Type B pancreatic cell (in vitro differentiated cells): ENCODE measurements at regions not wholly inside any gene's neighbourhood (a gene's known extent, or its start where the extent isn't known, plus 50 kb on each side); places are given as distances from the start of the nearest gene placed in this dataset.

Source experiments
- DNase-seq: peaks from one replicate; pipeline ENCODE4 v3.0.0; 2021; ENCODE audit warnings: mixed read lengths; ENCODE audit not compliant: unreplicated experiment; ENCODE audit errors: extremely low spot score
- H3K27ac Mint-ChIP-seq: 2 replicates; pipeline ENCODE4 v1.8.0; 2021; ENCODE audit warnings: mild to moderate bottlenecking, mixed read lengths
- H3K27me3 Mint-ChIP-seq: 2 replicates; pipeline ENCODE4 v1.8.0; 2021; ENCODE audit warnings: mixed read lengths
- H3K36me3 Mint-ChIP-seq: 2 replicates; pipeline ENCODE4 v1.8.0; 2021; ENCODE audit warnings: mixed read lengths
- H3K4me1 Mint-ChIP-seq: one replicate; pipeline ENCODE4 v1.8.0; 2021; ENCODE audit warnings: mixed read lengths; ENCODE audit not compliant: unreplicated experiment
- H3K4me3 Mint-ChIP-seq: 2 replicates; pipeline ENCODE4 v1.8.0; 2021; ENCODE audit warnings: mild to moderate bottlenecking, mixed read lengths
- H3K9me3 Mint-ChIP-seq: 2 replicates; pipeline ENCODE4 v1.8.0; 2021; ENCODE audit warnings: mixed read lengths
- CTCF ChIP-seq: fragments of 200-600 bp; sonication (generic); conservative IDR thresholded peaks from 2 replicates; pipeline ENCODE4 v1.5.0; 2021; ENCODE audit warnings: antibody characterized with exemption, mild to moderate bottlenecking

- no peak for TF ChIP-seq CTCF
- H3K36me3 Mint-ChIP-seq, result no peaks in the 10 kb centered on the region
- DNase-seq, result no peak
- H3K27ac Mint-ChIP-seq, result no peak overlapping the region
- peaks cover 6% of the 10 kb centered on the region for H3K9me3 Mint-ChIP-seq
- no peak overlapping the region for H3K4me3 Mint-ChIP-seq
- H3K4me1 Mint-ChIP-seq, result peaks cover 23% of the 10 kb centered on the region
- no peaks in the 10 kb centered on the region for H3K27me3 Mint-ChIP-seq
Measured at GRCh38 chr2:145021962-145022665, 502.2 kb upstream of the ZEB2 start.

- Mint-ChIP-seq H3K27me3 (no peaks in the 10 kb centered on the region), H3K36me3 (no peaks in the 10 kb centered on the region), H3K4me1 (peaks cover 18% of the 10 kb centered on the region), H3K4me3 (no peak overlapping the region), H3K9me3 (no peaks in the 10 kb centered on the region), H3K27ac (no peak overlapping the region)
- TF ChIP-seq CTCF, result no peak
- no peak for DNase-seq
Measured at GRCh38 chr2:145020694-145021093, 500.8 kb upstream of the ZEB2 start.

GRCh38 chr2:145020139-145020538 lies 500.2 kb upstream of the ZEB2 start:
- TF ChIP-seq CTCF, result no peak

GRCh38 chr2:145018502-145018901 lies 498.6 kb upstream of the ZEB2 start:
- Mint-ChIP-seq H3K4me1 (peaks cover 18% of the 10 kb centered on the region), H3K36me3 (no peaks in the 10 kb centered on the region), H3K27me3 (no peaks in the 10 kb centered on the region), H3K4me3 (no peak overlapping the region), H3K27ac (no peak overlapping the region), H3K9me3 (no peaks in the 10 kb centered on the region)
- TF ChIP-seq CTCF, result no peak
- DNase-seq, result no peak

More at GRCh38 chr2:145020139-145020538, 500.2 kb upstream of the ZEB2 start:
- Mint-ChIP-seq H3K36me3 (no peaks in the 10 kb centered on the region), H3K4me1 (peaks cover 18% of the 10 kb centered on the region), H3K9me3 (no peaks in the 10 kb centered on the region), H3K4me3 (no peak overlapping the region), H3K27ac (no peak overlapping the region), H3K27me3 (no peaks in the 10 kb centered on the region)
- no peak for DNase-seq

GRCh38 chr2:145017149-145017548 lies 497.2 kb upstream of the ZEB2 start:
- Mint-ChIP-seq H3K36me3 (no peaks in the 10 kb centered on the region), H3K4me1 (peaks cover 17% of the 10 kb centered on the region), H3K27ac (no peak overlapping the region), H3K4me3 (no peak overlapping the region), H3K27me3 (no peaks in the 10 kb centered on the region), H3K9me3 (no peaks in the 10 kb centered on the region)
- DNase-seq, result no peak
- TF ChIP-seq CTCF, result no peak
